ENCODE measurements at regions not wholly inside any gene's neighbourhood (a gene's known extent, or its start where the extent isn't known, plus 50 kb on each side); places are given as distances from the start of the nearest gene placed in this dataset.

- intact Hi-C loops (cut with micrococcal nuclease; ENCODE audit: unreplicated experiment) = loop anchor here (1.0 to 2.0 kb wide), 4 partner anchors 108 to 261 kb away; no protein-coding TSS in a partner anchor
- H3K4me3 Mint-ChIP-seq (ENCODE audit: unreplicated experiment) = no peak overlapping the region
- no peaks in the 10 kb centered on the region for H3K27me3 ChIP-seq (replicated peaks; ENCODE audit: control insufficient read depth, insufficient read depth, low read length)
- BruUV-seq (replicated peaks) = no TSS peak
- H3K9me3 Mint-ChIP-seq (ENCODE audit: unreplicated experiment) = no peaks in the 10 kb centered on the region
- no peaks in the 10 kb centered on the region for H3K36me3 Mint-ChIP-seq (ENCODE audit: insufficient read depth, unreplicated experiment)
- H3K9me3 ChIP-seq = no peaks in the 10 kb centered on the region
- no peak overlapping the region for H3K4me3 ChIP-seq (ENCODE audit: low read depth, low read length)
- H3K36me3 ChIP-seq (ENCODE audit: control insufficient read depth, insufficient read depth, low read length) = no peaks in the 10 kb centered on the region
- peaks cover 10% of the 10 kb centered on the region for H3K27me3 Mint-ChIP-seq (ENCODE audit: insufficient read depth, unreplicated experiment)
- H3K4me1 ChIP-seq = peaks cover 11% of the 10 kb centered on the region
- no peaks in the 10 kb centered on the region for H3K4me1 Mint-ChIP-seq (ENCODE audit: low read depth, unreplicated experiment)
- no peak for DNase-seq
- TF ChIP-seq CTCF (IDR thresholded peaks at IDR 0.05; ENCODE audit: insufficient read depth in 1 of 2, low read depth in 1 of 2, low read length in 1 of 2, severe bottlenecking in 1 of 2, unreplicated experiment in 1 of 2) = no peak
- ChIA-PET CTCF (interaction anchor here (0.6 to 3.3 kb wide), 9 partner anchors 101 to 262 kb away, joined by 3 to 44 read pairs (median 11); no protein-coding TSS in a partner anchor), POLR2A (no interaction called here)
- no peak overlapping the region for H3K27ac Mint-ChIP-seq (ENCODE audit: unreplicated experiment)
These were observed 74.4 kb upstream of the FBRSL1 start for GRCh38 chr12:132415327-132416120.

GRCh38 chr12:132414634-132415326 lies 75.2 kb upstream of the FBRSL1 start:
- intact Hi-C loops (cut with micrococcal nuclease; ENCODE audit: unreplicated experiment) = loop anchor here (1.0 to 2.0 kb wide), 5 partner anchors 109 to 260 kb away; no protein-coding TSS in a partner anchor
- ChIA-PET CTCF (interaction anchor here (0.5 to 3.3 kb wide), 21 partner anchors 9 to 281 kb away, joined by 3 to 44 read pairs (median 5); no protein-coding TSS in a partner anchor), POLR2A (interaction anchor here (0.8 kb wide), 1 partner anchor 16 kb away, joined by 4 read pairs; no protein-coding TSS in a partner anchor)
- Mint-ChIP-seq H3K4me1 (ENCODE audit: low read depth, unreplicated experiment) (no peaks in the 10 kb centered on the region), H3K27me3 (ENCODE audit: insufficient read depth, unreplicated experiment) (peaks cover 8% of the 10 kb centered on the region), H3K36me3 (ENCODE audit: insufficient read depth, unreplicated experiment) (peaks cover 4% of the 10 kb centered on the region), H3K9me3 (ENCODE audit: unreplicated experiment) (no peaks in the 10 kb centered on the region), H3K27ac (ENCODE audit: unreplicated experiment) (no peak overlapping the region), H3K4me3 (ENCODE audit: unreplicated experiment) (no peak overlapping the region)
- Histone ChIP-seq H3K4me1 (peaks cover 11% of the 10 kb centered on the region), H3K36me3 (ENCODE audit: control insufficient read depth, insufficient read depth, low read length) (no peaks in the 10 kb centered on the region), H3K9me3 (no peaks in the 10 kb centered on the region), H3K4me3 (ENCODE audit: low read depth, low read length) (no peak overlapping the region), H3K27me3 (replicated peaks; ENCODE audit: control insufficient read depth, insufficient read depth, low read length) (no peaks in the 10 kb centered on the region)
- TF ChIP-seq CTCF (IDR thresholded peaks at IDR 0.05; ENCODE audit: insufficient read depth in 1 of 2, low read depth in 1 of 2, low read length in 1 of 2, severe bottlenecking in 1 of 2, unreplicated experiment in 1 of 2) = peak; percentile 89 to 96
- DNase-seq = peak; percentile 84 to 92
- BruUV-seq (replicated peaks) = no TSS peak

- intact Hi-C loops (cut with micrococcal nuclease; ENCODE audit: unreplicated experiment) = loop anchor here (1.0 to 2.0 kb wide), 3 partner anchors 147 to 259 kb away; no protein-coding TSS in a partner anchor
- Mint-ChIP-seq H3K27me3 (ENCODE audit: insufficient read depth, unreplicated experiment) (peaks cover 5% of the 10 kb centered on the region), H3K4me1 (ENCODE audit: low read depth, unreplicated experiment) (no peaks in the 10 kb centered on the region), H3K36me3 (ENCODE audit: insufficient read depth, unreplicated experiment) (peaks cover 5% of the 10 kb centered on the region), H3K27ac (ENCODE audit: unreplicated experiment) (no peak overlapping the region), H3K4me3 (ENCODE audit: unreplicated experiment) (no peak overlapping the region), H3K9me3 (ENCODE audit: unreplicated experiment) (no peaks in the 10 kb centered on the region)
- H3K4me3 ChIP-seq (ENCODE audit: low read depth, low read length) = no peak overlapping the region
- H3K27me3 ChIP-seq (replicated peaks; ENCODE audit: control insufficient read depth, insufficient read depth, low read length) = no peaks in the 10 kb centered on the region
- TF ChIP-seq CTCF (IDR thresholded peaks at IDR 0.05; ENCODE audit: insufficient read depth in 1 of 2, low read depth in 1 of 2, low read length in 1 of 2, severe bottlenecking in 1 of 2, unreplicated experiment in 1 of 2) = peak; percentile 87 to 90
- peaks cover 11% of the 10 kb centered on the region for H3K4me1 ChIP-seq
- POLR2A ChIA-PET = interaction anchor here (0.6 to 0.8 kb wide), 2 partner anchors 16 to 146 kb away, joined by 3 to 4 read pairs; no protein-coding TSS in a partner anchor
- BruUV-seq (replicated peaks) = no TSS peak
- no peaks in the 10 kb centered on the region for H3K36me3 ChIP-seq (ENCODE audit: control insufficient read depth, insufficient read depth, low read length)
- DNase-seq = peak in 1 of 2 experiments; percentile 64
- CTCF ChIA-PET = interaction anchor here (0.5 to 3.3 kb wide), 28 partner anchors 8 to 280 kb away, joined by 3 to 44 read pairs (median 4); no protein-coding TSS in a partner anchor
- no peaks in the 10 kb centered on the region for H3K9me3 ChIP-seq
These were observed 75.9 kb upstream of the FBRSL1 start for GRCh38 chr12:132413931-132414588.

Measured in Caco-2 (cell line).